K562 (cell line): ENCODE measurements at regions not wholly inside any gene's neighbourhood (a gene's known extent, or its start where the extent isn't known, plus 50 kb on each side); places are given as distances from the start of the nearest gene placed in this dataset.

Experiments
- ATAC-seq: fragments of 200-7000 bp; cut with Tn5 transposase; 3 replicates; pipeline ENCODE4 v1.9.1; 2020; ENCODE audit warnings: moderate library complexity
- BruUV-seq: library from RNA; stranded (reverse); fragments of 400-500 nt; replicated peaks from 2 replicates; lab custom pipeline; 2021; lab: Mats Ljungman, UMichigan
- CTCF ChIA-PET: fragments of 300-600 bp; formaldehyde crosslinking; extraction: SDS; loops from one replicate; lab custom pipeline; 2021; ENCODE audit warnings: low intra/inter-chr PET ratio; lab: Yijun Ruan, JAX
- POLR2A ChIA-PET: fragments of 300-600, 350-650 bp; sonication (Branson Sonifier 250); formaldehyde crosslinking; extraction: SDS; loops from one replicate; lab custom pipeline; 2021; ENCODE audit warnings: antibody characterized with exemption, inconsistent platforms; lab: Yijun Ruan, JAX
- DNase-seq, 4 experiments: peaks; one replicate each; pipeline versions ENCODE4 v3.0.0 to v3.0.0-alpha.2; 2011 to 2018; ENCODE audit warnings: low spot score in 3 of 4, mixed read lengths in 3 of 4; ENCODE audit errors: extremely low read depth in 1 of 4
- FAIRE-seq: peaks from 2 replicates; lab custom pipeline; 2011; peaks lifted over from hg19 to GRCh38; lab: Jason Lieb, UNC
- H2AFZ ChIP-seq: 2 replicates; pipeline ENCODE4 v1.6.0; 2011; ENCODE audit warnings: low read depth, low read length, control low read depth, inconsistent platforms
- H3K27ac ChIP-seq: fragments of 200-600 bp; 3 replicates; pipeline ENCODE4 v1.8.0; 2011; ENCODE audit warnings: low read depth, mild to moderate bottlenecking, control low read depth, inconsistent platforms, low read length, moderate library complexity, mixed read lengths; ENCODE audit errors: extremely low read depth
- H3K27me3 ChIP-seq, 2 experiments: fragments of 300-600 bp in 1 of 2; 2 replicates in 1 of 2; 3 replicates in 1 of 2; pipeline versions ENCODE4 v1.6.0 to v1.8.0; 2011; ENCODE audit warnings: inconsistent platforms in 2 of 2, low read length in 2 of 2, mild to moderate bottlenecking in 1 of 2, mixed read lengths in 1 of 2, moderate library complexity in 1 of 2; ENCODE audit not compliant: control insufficient read depth in 2 of 2, insufficient read depth in 2 of 2
- H3K36me3 ChIP-seq: fragments of 300-600 bp; 3 replicates; pipeline ENCODE4 v1.8.0; 2011; ENCODE audit warnings: mild to moderate bottlenecking, low read length, inconsistent platforms; ENCODE audit not compliant: control insufficient read depth, insufficient read depth
- H3K4me1 ChIP-seq, 2 experiments: fragments of 200-600 bp in 1 of 2; replicated peaks in 1 of 2; 2 replicates in 1 of 2; 3 replicates in 1 of 2; pipeline versions ENCODE4 v1.5.1 to v1.8.0; 2011; ENCODE audit warnings: inconsistent platforms in 2 of 2, low read length in 2 of 2, mild to moderate bottlenecking in 1 of 2, mixed read lengths in 1 of 2, moderate library complexity in 1 of 2; ENCODE audit not compliant: control insufficient read depth in 2 of 2, insufficient read depth in 2 of 2
- H3K4me2 ChIP-seq: 2 replicates; pipeline ENCODE4 v1.6.1; 2011; ENCODE audit warnings: low read length, control low read depth, inconsistent platforms, mixed read lengths; ENCODE audit not compliant: insufficient read depth
- H3K4me3 ChIP-seq: fragments of 200-600 bp; sonication (generic), shearing (Covaris generic); 2 replicates; pipeline ENCODE4 v1.5.1; 2016; ENCODE audit warnings: control low read depth, inconsistent platforms
- H3K79me2 ChIP-seq: fragments of 200-600 bp; 3 replicates; pipeline ENCODE4 v1.8.0; 2011; ENCODE audit warnings: low read length, inconsistent platforms; ENCODE audit not compliant: control insufficient read depth, insufficient read depth
- H3K9ac ChIP-seq, 2 experiments: 2 replicates each; pipeline versions ENCODE4 v1.6.0 to v1.6.1; 2011; ENCODE audit warnings: low read depth in 2 of 2, low read length in 2 of 2, control low read depth in 1 of 2, inconsistent platforms in 1 of 2, mild to moderate bottlenecking in 1 of 2, mixed read lengths in 1 of 2; ENCODE audit not compliant: insufficient read depth in 1 of 2
- H3K9me1 ChIP-seq: one replicate; pipeline ENCODE4 v1.6.0; 2011; ENCODE audit warnings: inconsistent platforms, mild to moderate bottlenecking, low read length, moderate library complexity; ENCODE audit not compliant: control insufficient read depth, insufficient read depth
- H3K9me3 ChIP-seq: replicated peaks from 2 replicates; pipeline ENCODE4 v1.5.1; 2011; ENCODE audit warnings: low read depth, low read length, inconsistent platforms; ENCODE audit not compliant: control insufficient read depth, insufficient read depth
- H4K20me1 ChIP-seq: replicated peaks from 2 replicates; pipeline ENCODE4 v1.6.1; 2011; ENCODE audit warnings: low read length, inconsistent platforms, mixed read lengths; ENCODE audit not compliant: control insufficient read depth, insufficient read depth
- AFF1 ChIP-seq, 2 experiments: fragments of 450-650 bp; IDR thresholded peaks; 2 replicates each; pipeline ENCODE4 v1.6.1; 2018; ENCODE audit warnings: mild to moderate bottlenecking in 2 of 2, low read depth in 1 of 2; ENCODE audit not compliant: partially characterized antibody in 2 of 2
- CBFA2T2 ChIP-seq: fragments of 450-650 bp; conservative IDR thresholded peaks from 2 replicates; pipeline ENCODE4 v1.6.1; 2017; ENCODE audit warnings: mild to moderate bottlenecking
- HEY1 ChIP-seq: fragments of 250-450 bp; sonication (Bioruptor Pico); IDR thresholded peaks from 2 replicates; pipeline ENCODE4 v1.5.0; 2020; ENCODE audit warnings: mild to moderate bottlenecking, moderate library complexity, borderline replicate concordance
- KAT2B ChIP-seq: IDR thresholded peaks from one replicate; pipeline ENCODE4 v1.6.1; 2012; ENCODE audit warnings: low read depth, mild to moderate bottlenecking, control low read depth, inconsistent platforms, low read length, moderate library complexity
- POLR3A ChIP-seq: IDR thresholded peaks from 2 replicates; pipeline ENCODE4 v1.6.1; 2011; ENCODE audit warnings: borderline replicate concordance, mild to moderate bottlenecking, moderate library complexity; ENCODE audit not compliant: insufficient read length, insufficient read depth; ENCODE audit errors: extremely low read depth
- RAD21 ChIP-seq, 2 experiments: fragments of 250-450 bp in 1 of 2; fragments of 450-650 bp in 1 of 2; sonication (Bioruptor Pico) in 1 of 2; formaldehyde crosslinking in 1 of 2; IDR thresholded peaks in 1 of 2; conservative IDR thresholded peaks in 1 of 2; 2 replicates each; pipeline versions ENCODE4 v1.4.0 to v1.8.0; 2020 to 2022; ENCODE audit warnings: mild to moderate bottlenecking in 2 of 2, moderate library complexity in 1 of 2
- RB1 ChIP-seq: fragments of 450-650 bp; IDR thresholded peaks from 2 replicates; pipeline ENCODE4 v1.6.1; 2017; ENCODE audit warnings: low read depth, mild to moderate bottlenecking
- RFX5 ChIP-seq: IDR thresholded peaks from 2 replicates; pipeline ENCODE4 v1.6.1; 2011; ENCODE audit warnings: low read depth, mild to moderate bottlenecking, improper control_type of control experiment, low read length
- SFPQ ChIP-seq: fragments of 200-400 bp; formaldehyde crosslinking; IDR thresholded peaks from 2 replicates; pipeline ENCODE4 v1.6.1; 2017; ENCODE audit warnings: mild to moderate bottlenecking, low read depth, low read length, moderate library complexity
- STAG1 ChIP-seq: sonication (generic); formaldehyde crosslinking; IDR thresholded peaks from 2 replicates; pipeline ENCODE4 v1.5.0; 2020; ENCODE audit warnings: missing genetic modification reagents, borderline replicate concordance
- TCF15 ChIP-seq: fragments of 250-450 bp; sonication (Bioruptor Pico); IDR thresholded peaks from 2 replicates; pipeline ENCODE4 v1.8.0; 2022; ENCODE audit warnings: moderate library complexity, mild to moderate bottlenecking, inconsistent platforms
- TEAD4 ChIP-seq, 2 experiments: sonication (generic) in 1 of 2; formaldehyde crosslinking in 1 of 2; IDR thresholded peaks; 2 replicates each; pipeline versions ENCODE4 v1.6.1 to v1.8.0; 2012 to 2022; ENCODE audit warnings: borderline replicate concordance in 1 of 2, inconsistent platforms in 1 of 2, low read length in 1 of 2, mild to moderate bottlenecking in 1 of 2, missing genetic modification reagents in 1 of 2
- TRIM28 ChIP-seq: fragments of 450-650 bp; IDR thresholded peaks from 2 replicates; pipeline ENCODE4 v1.6.1; 2017
- ZNF274 ChIP-seq: IDR thresholded peaks from 2 replicates; pipeline ENCODE4 v1.6.1; 2011; ENCODE audit warnings: low read depth, mild to moderate bottlenecking, low read length, moderate library complexity, borderline replicate concordance
- ZNF785 ChIP-seq: fragments of 250-450 bp; sonication (Bioruptor Pico); IDR thresholded peaks from 2 replicates; pipeline ENCODE4 v1.4.0; 2020; ENCODE audit warnings: mild to moderate bottlenecking
- WGBS: fragments of 100-300 bp; shearing (Covaris generic); methylation state at CpG from one replicate; pipeline ENCODE4 v1.1.6; 2016; ENCODE audit warnings: low coverage, mixed read lengths; ENCODE audit not compliant: insufficient coverage; ENCODE audit errors: missing lambda C conversion rate; 5-methylcytosine and 5-hydroxymethylcytosine counted together
- in situ Hi-C: fragments of 300-500 bp; cut with MboI; formaldehyde crosslinking; loops from 4 replicates; pipeline ENCODE4 v1.15.0; 2018; ENCODE audit warnings: inconsistent platforms, mixed read lengths
- intact Hi-C: fragments of 100-400 bp; cut with micrococcal nuclease; formaldehyde crosslinking; loops from 2 replicates; pipeline ENCODE4 v1.14.2; 2022

- ATAC-seq (no peak), DNase-seq (no peak), FAIRE-seq (no peak)
- Histone ChIP-seq H2AFZ (no peak overlapping the region), H3K4me3 (no peak overlapping the region), H3K79me2 (no peaks in the 10 kb centered on the region), H3K27ac (no peak overlapping the region), H4K20me1 (no peaks in the 10 kb centered on the region), H3K4me1 (no peaks in the 10 kb centered on the region), H3K27me3 (no peaks in the 10 kb centered on the region), H3K4me2 (no peak overlapping the region), H3K9me3 (no peaks in the 10 kb centered on the region), H3K9ac (no peak overlapping the region), H3K9me1 (no peaks in the 10 kb centered on the region), H3K36me3 (no peaks in the 10 kb centered on the region)
- intact Hi-C loops (no loop called here), in situ Hi-C loops (no loop called here)
- CTCF ChIA-PET, result no interaction called here
- BruUV-seq, result no TSS peak
- 9% methylated on average over 2 of the region's 3 CpGs for WGBS
- POLR2A ChIA-PET, result no interaction called here
- TF ChIP-seq ZNF785 (no peak), TRIM28 (no peak), TEAD4 (IDR thresholded peaks at IDR 0.05; ENCODE audit: low read length) (no peak), TEAD4 (CRISPR knock-in tag; IDR thresholded peaks at IDR 0.05; ENCODE audit: borderline replicate concordance) (no peak), KAT2B (no peak), CBFA2T2 (no peak), SFPQ (no peak), RFX5 (no peak), POLR3A (no peak), RB1 (no peak), TCF15 (no peak), RAD21 (CRISPR knock-in tag; conservative IDR thresholded peaks at IDR 0.05 in 1 of 2, IDR thresholded peaks at IDR 0.05 in 1 of 2) (no peak), AFF1 (IDR thresholded peaks at IDR 0.05; ENCODE audit: low read depth in 1 of 2, partially characterized antibody in 2 of 2) (no peak), HEY1 (CRISPR knock-in tag) (no peak), ZNF274 (no peak), STAG1 (no peak)
Observed at GRCh38 chr13:64289702-64290101, 2874.1 kb upstream of the PCDH20 start.
